GM12878 (cell line): ENCODE measurements at regions not wholly inside any gene's neighbourhood (a gene's known extent, or its start where the extent isn't known, plus 50 kb on each side); places are given as distances from the start of the nearest gene placed in this dataset.

Experiments used
- ATAC-seq: fragments of 200-7000 bp; cut with Tn5 transposase; 3 replicates; pipeline ENCODE4 v1.9.1; 2020; ENCODE audit warnings: mild to moderate bottlenecking, moderate library complexity
- BruUV-seq: library from RNA; stranded (reverse); fragments of 400-500 nt; replicated peaks from 2 replicates; lab custom pipeline; 2021; lab: Mats Ljungman, UMichigan
- CTCF ChIA-PET: fragments of 300-600 bp; sonication (Branson Sonifier 250); formaldehyde crosslinking; extraction: SDS; loops from one replicate; lab custom pipeline; 2021; ENCODE audit warnings: inconsistent platforms; lab: Yijun Ruan, JAX
- POLR2A ChIA-PET: fragments of 350-600 bp; formaldehyde crosslinking; extraction: SDS; loops from one replicate; lab custom pipeline; 2021; ENCODE audit warnings: inconsistent platforms; lab: Charles Lee
- RAD21 ChIA-PET: fragments of 300-600 bp; sonication (Branson Sonifier 250); formaldehyde crosslinking; loops from one replicate; lab custom pipeline; 2023; ENCODE audit warnings: antibody characterized with exemption; ENCODE audit not compliant: unreplicated experiment; lab: Charles Lee
- SMC1A ChIA-PET: fragments of 300-600 bp; sonication (Branson Sonifier 250); formaldehyde crosslinking; loops from one replicate; lab custom pipeline; 2023; ENCODE audit not compliant: unreplicated experiment, uncharacterized antibody; lab: Charles Lee
- DNase-seq: peaks from one replicate; pipeline ENCODE4 v3.0.0-alpha.2; 2011; ENCODE audit warnings: low read depth, low spot score
- FAIRE-seq: peaks from 3 replicates; lab custom pipeline; 2011; peaks lifted over from hg19 to GRCh38; lab: Jason Lieb, UNC
- H2AFZ ChIP-seq: 2 replicates; pipeline ENCODE4 v1.6.0; 2011; ENCODE audit warnings: low read depth, low read length, control low read depth; ENCODE audit not compliant: control insufficient read depth
- H3K27ac ChIP-seq: 2 replicates; pipeline ENCODE4 v1.5.1; 2011; ENCODE audit warnings: control low read depth; ENCODE audit not compliant: control insufficient read depth, insufficient read depth
- H3K27me3 ChIP-seq, 2 experiments: replicated peaks in 1 of 2; 2 replicates each; pipeline versions ENCODE4 v1.6.0 to v1.6.1; 2011; ENCODE audit warnings: low read length in 1 of 2; ENCODE audit not compliant: control insufficient read depth in 2 of 2, insufficient read depth in 2 of 2
- H3K36me3 ChIP-seq, 2 experiments: 2 replicates each; pipeline ENCODE4 v1.5.1; 2011; ENCODE audit warnings: low read length in 1 of 2; ENCODE audit not compliant: control insufficient read depth in 2 of 2, insufficient read depth in 2 of 2
- H3K4me1 ChIP-seq: 2 replicates; pipeline ENCODE4 v1.6.1; 2011; ENCODE audit warnings: mild to moderate bottlenecking, low read length, moderate library complexity, mixed read lengths; ENCODE audit not compliant: control insufficient read depth, insufficient read depth
- H3K4me2 ChIP-seq: 2 replicates; pipeline ENCODE4 v1.6.0; 2011; ENCODE audit warnings: control low read depth; ENCODE audit not compliant: control insufficient read depth, insufficient read depth
- H3K4me3 ChIP-seq: fragments of 200-600 bp; sonication (generic); 2 replicates; pipeline ENCODE4 v1.5.1; 2016
- H3K79me2 ChIP-seq: 2 replicates; pipeline ENCODE4 v1.6.0; 2011; ENCODE audit warnings: low read length; ENCODE audit not compliant: control insufficient read depth, insufficient read depth
- H3K9ac ChIP-seq: 2 replicates; pipeline ENCODE4 v1.8.0; 2011; ENCODE audit warnings: low read length, control low read depth, mixed read lengths; ENCODE audit not compliant: control insufficient read depth, insufficient read depth
- H3K9me3 ChIP-seq: replicated peaks from 3 replicates; pipeline ENCODE4 v1.5.1; 2011; ENCODE audit warnings: mild to moderate bottlenecking, low read length; ENCODE audit not compliant: control insufficient read depth, insufficient read depth
- H4K20me1 ChIP-seq: 2 replicates; pipeline ENCODE4 v1.6.0; 2011; ENCODE audit not compliant: control insufficient read depth, insufficient read depth
- ATF7 ChIP-seq: fragments of 450-650 bp; IDR thresholded peaks from 2 replicates; pipeline ENCODE4 v1.6.1; 2016; ENCODE audit warnings: low read depth, mild to moderate bottlenecking
- CBX3 ChIP-seq: fragments of 200-600 bp; sonication (generic); IDR thresholded peaks from 2 replicates; pipeline ENCODE4 v1.6.1; 2016; ENCODE audit warnings: low read depth, borderline replicate concordance
- ELK1 ChIP-seq: IDR thresholded peaks from 2 replicates; pipeline ENCODE4 v1.6.1; 2012; ENCODE audit warnings: low read depth, low read length, improper control_type of control experiment
- IRF3 ChIP-seq: fragments of 450-650 bp; IDR thresholded peaks from 2 replicates; pipeline ENCODE4 v1.6.1; 2014; ENCODE audit warnings: mild to moderate bottlenecking
- LARP7 ChIP-seq: fragments of 450-650 bp; IDR thresholded peaks from 2 replicates; pipeline ENCODE4 v1.6.1; 2017; ENCODE audit warnings: mild to moderate bottlenecking
- PRDM15 ChIP-seq: fragments of 450-650 bp; formaldehyde crosslinking; IDR thresholded peaks from 2 replicates; pipeline ENCODE4 v1.4.0; 2020; ENCODE audit warnings: mild to moderate bottlenecking, moderate library complexity
- ZBTB11 ChIP-seq: fragments of 450-650 bp; formaldehyde crosslinking; IDR thresholded peaks from 2 replicates; pipeline ENCODE4 v1.5.0; 2022; ENCODE audit warnings: mild to moderate bottlenecking, missing genetic modification characterization
- ZNF207 ChIP-seq: fragments of 450-650 bp; IDR thresholded peaks from 2 replicates; pipeline ENCODE4 v1.6.1; 2014; ENCODE audit warnings: antibody characterized with exemption, mild to moderate bottlenecking, borderline replicate concordance
- WGBS: methylation state at CpG from one replicate; pipeline ENCODE4 v1.1.6; 2016; ENCODE audit warnings: low lambda C conversion rate; ENCODE audit not compliant: insufficient replicate concordance, insufficient coverage; ENCODE audit errors: missing lambda C conversion rate; 5-methylcytosine and 5-hydroxymethylcytosine counted together
- in situ Hi-C: fragments of 300-500 bp; cut with MboI; formaldehyde crosslinking; loops from 9 replicates; pipeline ENCODE4 v1.14.3; 2018; ENCODE audit warnings: mixed read lengths
- intact Hi-C: fragments of 100-400 bp; cut with micrococcal nuclease; formaldehyde crosslinking; loops from one replicate; pipeline ENCODE4 v1.14.2; 2022; ENCODE audit not compliant: unreplicated experiment
- TF ChIP-seq, protein P1 (sequence below): fragments of 150-350 bp; IDR thresholded peaks from 2 replicates; pipeline ENCODE4 v1.6.1; 2014; ENCODE audit warnings: mild to moderate bottlenecking, low read depth, low read length
- TF ChIP-seq, protein P2 (sequence below): fragments of 150-350 bp; IDR thresholded peaks from 2 replicates; pipeline ENCODE4 v1.6.1; 2016; ENCODE audit warnings: low read depth, low read length

DNA sequence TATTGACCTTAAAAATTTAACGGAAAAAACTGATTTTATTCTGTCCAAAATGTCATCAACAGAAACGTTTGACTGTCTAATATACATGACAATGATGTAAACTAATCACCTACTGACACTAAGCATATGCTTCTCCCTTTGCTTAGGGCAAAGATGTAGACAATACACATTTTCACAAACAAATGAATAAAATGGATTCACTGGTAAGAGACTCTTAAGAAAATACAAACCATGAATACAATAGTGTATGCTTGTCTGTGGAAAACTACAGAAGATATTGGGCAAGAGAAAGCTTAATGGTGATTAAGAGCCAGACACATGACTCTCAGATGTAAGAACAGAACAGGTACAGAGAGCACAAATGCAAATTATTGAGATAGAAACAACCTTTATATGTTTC is 1248.7 kb downstream of the FSCB start:
- DNase-seq = no peak
- Histone ChIP-seq H3K9me3 (no peaks in the 10 kb centered on the region), H4K20me1 (no peaks in the 10 kb centered on the region), H3K27ac (no peak overlapping the region), H3K4me1 (no peaks in the 10 kb centered on the region), H3K9ac (no peak overlapping the region), H3K27me3 (no peaks in the 10 kb centered on the region), H3K4me2 (no peak overlapping the region), H3K4me3 (no peak overlapping the region), H3K79me2 (no peaks in the 10 kb centered on the region), H2AFZ (no peak overlapping the region), H3K36me3 (no peaks in the 10 kb centered on the region)
- ChIA-PET RAD21 (no interaction called here), CTCF (no interaction called here), POLR2A (no interaction called here), SMC1A (no interaction called here)
- in situ Hi-C loops (no loop called here), intact Hi-C loops (no loop called here)
- no peak for ATAC-seq
- 7% methylated on average over 2 of the region's 2 CpGs for WGBS
- no TSS peak for BruUV-seq
- no peak for FAIRE-seq
- TF ChIP-seq IRF3 (no peak), ELK1 (no peak), CBX3 (no peak), LARP7 (no peak), ZNF207 (no peak), ATF7 (no peak), ZBTB11 (CRISPR knock-in tag) (no peak), PRDM15 (CRISPR knock-in tag) (no peak)
- TF ChIP-seq, protein P1, sequence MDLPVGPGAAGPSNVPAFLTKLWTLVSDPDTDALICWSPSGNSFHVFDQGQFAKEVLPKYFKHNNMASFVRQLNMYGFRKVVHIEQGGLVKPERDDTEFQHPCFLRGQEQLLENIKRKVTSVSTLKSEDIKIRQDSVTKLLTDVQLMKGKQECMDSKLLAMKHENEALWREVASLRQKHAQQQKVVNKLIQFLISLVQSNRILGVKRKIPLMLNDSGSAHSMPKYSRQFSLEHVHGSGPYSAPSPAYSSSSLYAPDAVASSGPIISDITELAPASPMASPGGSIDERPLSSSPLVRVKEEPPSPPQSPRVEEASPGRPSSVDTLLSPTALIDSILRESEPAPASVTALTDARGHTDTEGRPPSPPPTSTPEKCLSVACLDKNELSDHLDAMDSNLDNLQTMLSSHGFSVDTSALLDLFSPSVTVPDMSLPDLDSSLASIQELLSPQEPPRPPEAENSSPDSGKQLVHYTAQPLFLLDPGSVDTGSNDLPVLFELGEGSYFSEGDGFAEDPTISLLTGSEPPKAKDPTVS = no peak
- TF ChIP-seq, protein P2, sequence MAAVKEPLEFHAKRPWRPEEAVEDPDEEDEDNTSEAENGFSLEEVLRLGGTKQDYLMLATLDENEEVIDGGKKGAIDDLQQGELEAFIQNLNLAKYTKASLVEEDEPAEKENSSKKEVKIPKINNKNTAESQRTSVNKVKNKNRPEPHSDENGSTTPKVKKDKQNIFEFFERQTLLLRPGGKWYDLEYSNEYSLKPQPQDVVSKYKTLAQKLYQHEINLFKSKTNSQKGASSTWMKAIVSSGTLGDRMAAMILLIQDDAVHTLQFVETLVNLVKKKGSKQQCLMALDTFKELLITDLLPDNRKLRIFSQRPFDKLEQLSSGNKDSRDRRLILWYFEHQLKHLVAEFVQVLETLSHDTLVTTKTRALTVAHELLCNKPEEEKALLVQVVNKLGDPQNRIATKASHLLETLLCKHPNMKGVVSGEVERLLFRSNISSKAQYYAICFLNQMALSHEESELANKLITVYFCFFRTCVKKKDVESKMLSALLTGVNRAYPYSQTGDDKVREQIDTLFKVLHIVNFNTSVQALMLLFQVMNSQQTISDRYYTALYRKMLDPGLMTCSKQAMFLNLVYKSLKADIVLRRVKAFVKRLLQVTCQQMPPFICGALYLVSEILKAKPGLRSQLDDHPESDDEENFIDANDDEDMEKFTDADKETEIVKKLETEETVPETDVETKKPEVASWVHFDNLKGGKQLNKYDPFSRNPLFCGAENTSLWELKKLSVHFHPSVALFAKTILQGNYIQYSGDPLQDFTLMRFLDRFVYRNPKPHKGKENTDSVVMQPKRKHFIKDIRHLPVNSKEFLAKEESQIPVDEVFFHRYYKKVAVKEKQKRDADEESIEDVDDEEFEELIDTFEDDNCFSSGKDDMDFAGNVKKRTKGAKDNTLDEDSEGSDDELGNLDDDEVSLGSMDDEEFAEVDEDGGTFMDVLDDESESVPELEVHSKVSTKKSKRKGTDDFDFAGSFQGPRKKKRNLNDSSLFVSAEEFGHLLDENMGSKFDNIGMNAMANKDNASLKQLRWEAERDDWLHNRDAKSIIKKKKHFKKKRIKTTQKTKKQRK = no peak
